SK-N-SH (cell line): ENCODE measurements at regions not wholly inside any gene's neighbourhood (a gene's known extent, or its start where the extent isn't known, plus 50 kb on each side); places are given as distances from the start of the nearest gene placed in this dataset.

Experiments
- CTCF ChIA-PET: fragments of 300-600, 350-600 bp; formaldehyde crosslinking; extraction: SDS; loops from one replicate; lab custom pipeline; 2021; lab: Yijun Ruan, JAX
- POLR2A ChIA-PET: fragments of 350-600 bp; sonication (Branson Sonifier 250); formaldehyde crosslinking; extraction: SDS; loops from one replicate; lab custom pipeline; 2020; ENCODE audit warnings: antibody characterized with exemption, inconsistent platforms; lab: Yijun Ruan, JAX
- DNase-seq: peaks from one replicate; pipeline ENCODE4 v3.0.0; 2012
- H2AFZ ChIP-seq: fragments of 200-600 bp; sonication (generic); 2 replicates; pipeline ENCODE4 v1.8.1; 2016; ENCODE audit warnings: antibody characterized with exemption, mild to moderate bottlenecking, low read depth
- H3F3A ChIP-seq: fragments of 200-600 bp; sonication (generic); replicated peaks from 2 replicates; pipeline ENCODE3; 2016; ENCODE audit warnings: antibody characterized with exemption, mild to moderate bottlenecking; ENCODE audit not compliant: insufficient read depth
- H3K27ac ChIP-seq, 2 experiments: fragments of 200-500 bp in 1 of 2; fragments of 200-600 bp in 1 of 2; sonication (Bioruptor generic) in 1 of 2; sonication (generic), shearing (Covaris generic) in 1 of 2; 2 replicates each; pipeline versions ENCODE4 v1.5.1 to v1.6.1; 2014 to 2016; ENCODE audit warnings: low read depth in 2 of 2, inconsistent platforms in 1 of 2, low read length in 1 of 2, mild to moderate bottlenecking in 1 of 2, mixed read lengths in 1 of 2
- H3K27me3 ChIP-seq: fragments of 200-600 bp; sonication (generic), shearing (Covaris generic); 2 replicates; pipeline ENCODE4 v1.6.1; 2016; ENCODE audit warnings: mixed run types; ENCODE audit not compliant: insufficient read depth
- H3K36me3 ChIP-seq, 2 experiments: fragments of 200-500 bp in 1 of 2; fragments of 200-600 bp in 1 of 2; sonication (Bioruptor generic) in 1 of 2; sonication (generic) in 1 of 2; replicated peaks in 1 of 2; 2 replicates each; pipeline versions ENCODE3 to v1.5.1; 2014 to 2016; ENCODE audit warnings: low read length in 1 of 2, mild to moderate bottlenecking in 1 of 2; ENCODE audit not compliant: insufficient read depth in 2 of 2, control insufficient read depth in 1 of 2
- H3K4me1 ChIP-seq, 2 experiments: fragments of 200-500 bp in 1 of 2; fragments of 200-600 bp in 1 of 2; sonication (Bioruptor generic) in 1 of 2; sonication (generic), shearing (Covaris generic) in 1 of 2; 2 replicates each; pipeline versions ENCODE4 v1.5.1 to v1.6.1; 2014 to 2016; ENCODE audit warnings: low read depth in 1 of 2, low read length in 1 of 2, mixed run types in 1 of 2; ENCODE audit not compliant: insufficient read depth in 2 of 2, control insufficient read depth in 1 of 2
- H3K4me2 ChIP-seq: fragments of 200-600 bp; sonication (generic), shearing (Covaris generic); 2 replicates; pipeline ENCODE4 v1.6.1; 2017; ENCODE audit warnings: mixed run types
- H3K4me3 ChIP-seq, 2 experiments: fragments of 200-500 bp in 1 of 2; fragments of 200-600 bp in 1 of 2; sonication (Bioruptor generic) in 1 of 2; sonication (generic), shearing (Covaris generic) in 1 of 2; 2 replicates each; pipeline versions ENCODE4 v1.5.1 to v1.8.1; 2014 to 2016; ENCODE audit warnings: low read depth in 2 of 2, inconsistent platforms in 1 of 2, low read length in 1 of 2, mild to moderate bottlenecking in 1 of 2, mixed read lengths in 1 of 2, moderate library complexity in 1 of 2
- H3K79me2 ChIP-seq: fragments of 200-600 bp; sonication (generic); 2 replicates; pipeline ENCODE4 v1.8.1; 2017; ENCODE audit warnings: mild to moderate bottlenecking; ENCODE audit not compliant: insufficient read depth
- H3K9ac ChIP-seq: fragments of 200-600 bp; sonication (generic); 2 replicates; pipeline ENCODE4 v1.6.1; 2017; ENCODE audit warnings: mixed run types
- H3K9me2 ChIP-seq: fragments of 200-600 bp; sonication (generic); 2 replicates; pipeline ENCODE4 v1.6.1; 2017; ENCODE audit warnings: mixed run types
- H3K9me3 ChIP-seq: fragments of 200-600 bp; sonication (generic); 2 replicates; pipeline ENCODE4 v1.6.1; 2017; ENCODE audit warnings: mixed run types, mild to moderate bottlenecking, moderate library complexity
- H4K20me1 ChIP-seq: fragments of 200-600 bp; sonication (generic); 2 replicates; pipeline ENCODE4 v1.6.1; 2017; ENCODE audit warnings: mild to moderate bottlenecking, mixed run types; ENCODE audit not compliant: insufficient read depth
- CHD2 ChIP-seq: fragments of 150-350 bp; IDR thresholded peaks from 2 replicates; pipeline ENCODE4 v1.6.1; 2018; ENCODE audit warnings: low read length; ENCODE audit not compliant: partially characterized antibody
- EP300 ChIP-seq, 2 experiments: IDR thresholded peaks; 2 replicates each; pipeline versions ENCODE4 v1.4.0 to v1.6.1; 2012; ENCODE audit warnings: borderline replicate concordance in 1 of 2, low read depth in 1 of 2, low read length in 1 of 2
- FOSL2 ChIP-seq: IDR thresholded peaks from 2 replicates; pipeline ENCODE4 v1.4.0; 2012; ENCODE audit warnings: low read depth, mild to moderate bottlenecking, moderate library complexity, borderline replicate concordance
- GABPA ChIP-seq: IDR thresholded peaks from 2 replicates; pipeline ENCODE4 v1.4.0; 2012; ENCODE audit warnings: low read depth, mild to moderate bottlenecking
- GATA2 ChIP-seq: sonication (generic); formaldehyde crosslinking; IDR thresholded peaks from 2 replicates; pipeline ENCODE4 v1.5.0; 2020; ENCODE audit warnings: mild to moderate bottlenecking, missing genetic modification reagents
- IRF3 ChIP-seq: fragments of 150-350 bp; IDR thresholded peaks from 2 replicates; pipeline ENCODE4 v1.6.1; 2016; ENCODE audit warnings: mild to moderate bottlenecking, low read depth, low read length
- JUND ChIP-seq: IDR thresholded peaks from 2 replicates; pipeline ENCODE4 v1.4.0; 2012
- NRF1 ChIP-seq: IDR thresholded peaks from 2 replicates; pipeline ENCODE4 v1.6.1; 2012; ENCODE audit warnings: low read depth, mild to moderate bottlenecking, low read length
- RAD21 ChIP-seq: IDR thresholded peaks from 2 replicates; pipeline ENCODE4 v1.6.1; 2012; ENCODE audit warnings: mild to moderate bottlenecking, low read length
- RFX5 ChIP-seq: IDR thresholded peaks from 2 replicates; pipeline ENCODE4 v1.6.1; 2012; ENCODE audit warnings: mild to moderate bottlenecking, improper control_type of control experiment, low read length
- RXRA ChIP-seq: IDR thresholded peaks from 2 replicates; pipeline ENCODE4 v1.4.0; 2012; ENCODE audit warnings: low read depth, mild to moderate bottlenecking, borderline replicate concordance
- SIN3A ChIP-seq: IDR thresholded peaks from 2 replicates; pipeline ENCODE4 v1.6.1; 2012; ENCODE audit warnings: low read depth, mild to moderate bottlenecking, low read length, moderate library complexity, borderline replicate concordance
- SMC3 ChIP-seq: IDR thresholded peaks from 2 replicates; pipeline ENCODE4 v1.6.1; 2012; ENCODE audit warnings: low read depth, low read length, improper control_type of control experiment
- TAF1 ChIP-seq: IDR thresholded peaks from 2 replicates; pipeline ENCODE4 v1.6.1; 2012; ENCODE audit warnings: low read depth, mild to moderate bottlenecking, low read length, moderate library complexity, borderline replicate concordance
- TCF12 ChIP-seq: IDR thresholded peaks from 2 replicates; pipeline ENCODE4 v1.4.0; 2012
- TEAD4 ChIP-seq: IDR thresholded peaks from 2 replicates; pipeline ENCODE4 v1.4.0; 2012; ENCODE audit warnings: mild to moderate bottlenecking, borderline replicate concordance; ENCODE audit not compliant: insufficient read depth
- USF1 ChIP-seq: IDR thresholded peaks from 2 replicates; pipeline ENCODE4 v1.4.0; 2012; ENCODE audit warnings: low read depth, borderline replicate concordance
- WGBS: methylation state at CpG from one replicate; pipeline ENCODE4 v1.1.6; 2017; ENCODE audit warnings: low lambda C conversion rate; 5-methylcytosine and 5-hydroxymethylcytosine counted together
- TF ChIP-seq, protein P1 (sequence below): IDR thresholded peaks from 2 replicates; pipeline ENCODE4 v1.6.1; 2012; ENCODE audit warnings: mild to moderate bottlenecking, low read depth, low read length, moderate library complexity
- TF ChIP-seq, protein P2 (sequence below): IDR thresholded peaks from 2 replicates; pipeline ENCODE4 v1.4.0; 2012; ENCODE audit warnings: low read depth
- TF ChIP-seq, protein P3 (sequence below): IDR thresholded peaks from 2 replicates; pipeline ENCODE4; 2012

GRCh38 chr1:55645270-55645669 lies 430.1 kb upstream of the USP24 start:
- no peak for DNase-seq
- Histone ChIP-seq H3K4me1 (peaks cover 0 to 37% of the 10 kb centered on the region in 2 experiments; a peak in 2 of 4 replicates), H3K27ac (no peak overlapping the region; a peak in 1 of 4 replicates), H3K9me2 (no peaks in the 10 kb centered on the region), H4K20me1 (no peaks in the 10 kb centered on the region), H2AFZ (no peak overlapping the region), H3K79me2 (no peaks in the 10 kb centered on the region), H3K4me3 (no peak overlapping the region), H3K9me3 (no peaks in the 10 kb centered on the region), H3K4me2 (no peak overlapping the region), H3K36me3 (no peaks in the 10 kb centered on the region), H3K27me3 (no peaks in the 10 kb centered on the region), H3K9ac (no peak overlapping the region), H3F3A (no peaks in the 10 kb centered on the region)
- ChIA-PET CTCF (no interaction called here), POLR2A (no interaction called here)
- TF ChIP-seq TAF1 (no peak), RXRA (no peak), TCF12 (no peak), JUND (no peak), SIN3A (no peak)
- TF ChIP-seq, protein P1, sequence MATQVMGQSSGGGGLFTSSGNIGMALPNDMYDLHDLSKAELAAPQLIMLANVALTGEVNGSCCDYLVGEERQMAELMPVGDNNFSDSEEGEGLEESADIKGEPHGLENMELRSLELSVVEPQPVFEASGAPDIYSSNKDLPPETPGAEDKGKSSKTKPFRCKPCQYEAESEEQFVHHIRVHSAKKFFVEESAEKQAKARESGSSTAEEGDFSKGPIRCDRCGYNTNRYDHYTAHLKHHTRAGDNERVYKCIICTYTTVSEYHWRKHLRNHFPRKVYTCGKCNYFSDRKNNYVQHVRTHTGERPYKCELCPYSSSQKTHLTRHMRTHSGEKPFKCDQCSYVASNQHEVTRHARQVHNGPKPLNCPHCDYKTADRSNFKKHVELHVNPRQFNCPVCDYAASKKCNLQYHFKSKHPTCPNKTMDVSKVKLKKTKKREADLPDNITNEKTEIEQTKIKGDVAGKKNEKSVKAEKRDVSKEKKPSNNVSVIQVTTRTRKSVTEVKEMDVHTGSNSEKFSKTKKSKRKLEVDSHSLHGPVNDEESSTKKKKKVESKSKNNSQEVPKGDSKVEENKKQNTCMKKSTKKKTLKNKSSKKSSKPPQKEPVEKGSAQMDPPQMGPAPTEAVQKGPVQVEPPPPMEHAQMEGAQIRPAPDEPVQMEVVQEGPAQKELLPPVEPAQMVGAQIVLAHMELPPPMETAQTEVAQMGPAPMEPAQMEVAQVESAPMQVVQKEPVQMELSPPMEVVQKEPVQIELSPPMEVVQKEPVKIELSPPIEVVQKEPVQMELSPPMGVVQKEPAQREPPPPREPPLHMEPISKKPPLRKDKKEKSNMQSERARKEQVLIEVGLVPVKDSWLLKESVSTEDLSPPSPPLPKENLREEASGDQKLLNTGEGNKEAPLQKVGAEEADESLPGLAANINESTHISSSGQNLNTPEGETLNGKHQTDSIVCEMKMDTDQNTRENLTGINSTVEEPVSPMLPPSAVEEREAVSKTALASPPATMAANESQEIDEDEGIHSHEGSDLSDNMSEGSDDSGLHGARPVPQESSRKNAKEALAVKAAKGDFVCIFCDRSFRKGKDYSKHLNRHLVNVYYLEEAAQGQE: no peak
- 88% methylated on average over 5 of the region's 5 CpGs for WGBS

GRCh38 chr1:55641947-55642346 lies 426.8 kb upstream of the USP24 start:
- ChIA-PET POLR2A (interaction anchor here (1.4 to 1.6 kb wide), 2 partner anchors 37 to 48 kb away, joined by 4 to 13 read pairs; no protein-coding TSS in a partner anchor), CTCF (interaction anchor here (1.5 to 2.4 kb wide), 2 partner anchors 37 to 126 kb away, joined by 4 to 8 read pairs; no protein-coding TSS in a partner anchor)
- H3K9me3 ChIP-seq: no peaks in the 10 kb centered on the region
- no peak overlapping the region for H3K9ac ChIP-seq
- H3K4me3 ChIP-seq: no peak overlapping the region
- no peaks in the 10 kb centered on the region for H4K20me1 ChIP-seq
- H3K36me3 ChIP-seq: no peaks in the 10 kb centered on the region
- no peaks in the 10 kb centered on the region for H3K9me2 ChIP-seq
- no peak for DNase-seq
- no peaks in the 10 kb centered on the region for H3K27me3 ChIP-seq
- H2AFZ ChIP-seq: no peak overlapping the region
- peaks cover 0 to 54% of the 10 kb centered on the region in 2 experiments; a peak in 2 of 4 replicates for H3K4me1 ChIP-seq
- peak overlapping the region in 1 of 2 experiments; percentile 100; a peak in 2 of 4 replicates for H3K27ac ChIP-seq
- no peaks in the 10 kb centered on the region for H3F3A ChIP-seq
- no peak overlapping the region for H3K4me2 ChIP-seq
- 77% methylated on average over 1 of the region's 1 CpG for WGBS
- no peaks in the 10 kb centered on the region for H3K79me2 ChIP-seq
- TF ChIP-seq RFX5: no peak
- TF ChIP-seq, protein P2, sequence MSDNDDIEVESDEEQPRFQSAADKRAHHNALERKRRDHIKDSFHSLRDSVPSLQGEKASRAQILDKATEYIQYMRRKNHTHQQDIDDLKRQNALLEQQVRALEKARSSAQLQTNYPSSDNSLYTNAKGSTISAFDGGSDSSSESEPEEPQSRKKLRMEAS: no peak
- TF ChIP-seq TAF1: no peak
- TF ChIP-seq NRF1: no peak
- TF ChIP-seq RAD21: no peak
- no peak for TF ChIP-seq GABPA
- TF ChIP-seq JUND: no peak
- TF ChIP-seq USF1: no peak
- TF ChIP-seq IRF3: no peak
- TF ChIP-seq GATA2 (CRISPR knock-in tag): no peak
- no peak for TF ChIP-seq FOSL2
- TF ChIP-seq EP300 (IDR thresholded peaks at IDR 0.05; ENCODE audit: borderline replicate concordance in 1 of 2, low read depth in 1 of 2, low read length in 1 of 2): no peak
- no peak for TF ChIP-seq CHD2
- no peak for TF ChIP-seq SMC3
- TF ChIP-seq, protein P3, sequence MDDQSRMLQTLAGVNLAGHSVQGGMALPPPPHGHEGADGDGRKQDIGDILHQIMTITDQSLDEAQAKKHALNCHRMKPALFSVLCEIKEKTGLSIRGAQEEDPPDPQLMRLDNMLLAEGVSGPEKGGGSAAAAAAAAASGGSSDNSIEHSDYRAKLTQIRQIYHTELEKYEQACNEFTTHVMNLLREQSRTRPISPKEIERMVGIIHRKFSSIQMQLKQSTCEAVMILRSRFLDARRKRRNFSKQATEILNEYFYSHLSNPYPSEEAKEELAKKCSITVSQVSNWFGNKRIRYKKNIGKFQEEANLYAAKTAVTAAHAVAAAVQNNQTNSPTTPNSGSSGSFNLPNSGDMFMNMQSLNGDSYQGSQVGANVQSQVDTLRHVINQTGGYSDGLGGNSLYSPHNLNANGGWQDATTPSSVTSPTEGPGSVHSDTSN: no peak
- TF ChIP-seq TEAD4: no peak
